ENCODE measurements at regions not wholly inside any gene's neighbourhood (a gene's known extent, or its start where the extent isn't known, plus 50 kb on each side); places are given as distances from the start of the nearest gene placed in this dataset.

- no peak overlapping the region for H3K9ac ChIP-seq (ENCODE audit: low read depth in 1 of 3, low read length in 3 of 3)
- no peaks in the 10 kb centered on the region for H3K9me3 ChIP-seq (ENCODE audit: control insufficient read depth in 3 of 3, low read length in 3 of 3)
- no peak overlapping the region for H3K27ac ChIP-seq (ENCODE audit: low read depth, low read length)
- H3K4me1 ChIP-seq (ENCODE audit: control insufficient read depth in 3 of 3, insufficient read depth in 3 of 3, low read length in 3 of 3) = peaks cover 0 to 4% (median 0%) of the 10 kb centered on the region in 3 donors
- no peaks in the 10 kb centered on the region for H3K36me3 ChIP-seq (ENCODE audit: control insufficient read depth in 3 of 3, insufficient read depth in 3 of 3, low read length in 3 of 3)
- no peak overlapping the region for H3K4me3 ChIP-seq (ENCODE audit: low read length in 3 of 3)
- H3K27me3 ChIP-seq (ENCODE audit: control insufficient read depth in 3 of 3, insufficient read depth in 3 of 3, low read length in 3 of 3) = no peaks in the 10 kb centered on the region
These were observed 825.9 kb upstream of the IGFBP3 start for GRCh38 chr7:46746695-46747687.

GRCh38 chr7:46745707-46746090 is 824.6 kb upstream of the IGFBP3 start:
- H3K4me1 ChIP-seq (ENCODE audit: control insufficient read depth in 3 of 3, insufficient read depth in 3 of 3, low read length in 3 of 3) = peaks cover 0 to 4% (median 0%) of the 10 kb centered on the region in 3 donors
- no peaks in the 10 kb centered on the region for H3K27me3 ChIP-seq (ENCODE audit: control insufficient read depth in 3 of 3, insufficient read depth in 3 of 3, low read length in 3 of 3)
- H3K9ac ChIP-seq (ENCODE audit: low read depth in 1 of 3, low read length in 3 of 3) = no peak overlapping the region
- no peak overlapping the region for H3K4me3 ChIP-seq (ENCODE audit: low read length in 3 of 3)
- H3K9me3 ChIP-seq (ENCODE audit: control insufficient read depth in 3 of 3, low read length in 3 of 3) = no peaks in the 10 kb centered on the region
- no peak overlapping the region for H3K27ac ChIP-seq (ENCODE audit: low read depth, low read length)
- no peaks in the 10 kb centered on the region for H3K36me3 ChIP-seq (ENCODE audit: control insufficient read depth in 3 of 3, insufficient read depth in 3 of 3, low read length in 3 of 3)

- Histone ChIP-seq H3K36me3 (ENCODE audit: control insufficient read depth in 3 of 3, insufficient read depth in 3 of 3, low read length in 3 of 3) (no peaks in the 10 kb centered on the region), H3K27ac (ENCODE audit: low read depth, low read length) (no peak overlapping the region), H3K9me3 (ENCODE audit: control insufficient read depth in 3 of 3, low read length in 3 of 3) (no peaks in the 10 kb centered on the region), H3K4me1 (ENCODE audit: control insufficient read depth in 3 of 3, insufficient read depth in 3 of 3, low read length in 3 of 3) (peaks cover 0 to 4% (median 0%) of the 10 kb centered on the region in 3 donors), H3K4me3 (ENCODE audit: low read length in 3 of 3) (no peak overlapping the region), H3K9ac (ENCODE audit: low read depth in 1 of 3, low read length in 3 of 3) (no peak overlapping the region), H3K27me3 (ENCODE audit: control insufficient read depth in 3 of 3, insufficient read depth in 3 of 3, low read length in 3 of 3) (no peaks in the 10 kb centered on the region)
These were observed 824.1 kb upstream of the IGFBP3 start for GRCh38 chr7:46744957-46745706.

- H3K27me3 ChIP-seq (ENCODE audit: control insufficient read depth in 3 of 3, insufficient read depth in 3 of 3, low read length in 3 of 3) = no peaks in the 10 kb centered on the region
- H3K4me3 ChIP-seq (ENCODE audit: low read length in 3 of 3) = no peak overlapping the region
- no peak overlapping the region for H3K27ac ChIP-seq (ENCODE audit: low read depth, low read length)
- no peak overlapping the region for H3K9ac ChIP-seq (ENCODE audit: low read depth in 1 of 3, low read length in 3 of 3)
- no peaks in the 10 kb centered on the region for H3K36me3 ChIP-seq (ENCODE audit: control insufficient read depth in 3 of 3, insufficient read depth in 3 of 3, low read length in 3 of 3)
- no peaks in the 10 kb centered on the region for H3K4me1 ChIP-seq (ENCODE audit: control insufficient read depth in 3 of 3, insufficient read depth in 3 of 3, low read length in 3 of 3)
- H3K9me3 ChIP-seq (ENCODE audit: control insufficient read depth in 3 of 3, low read length in 3 of 3) = no peaks in the 10 kb centered on the region
These were observed 821.5 kb upstream of the IGFBP3 start for GRCh38 chr7:46742601-46743000.

- H3K27ac ChIP-seq (ENCODE audit: low read depth, low read length) = no peak overlapping the region
- H3K4me1 ChIP-seq (ENCODE audit: control insufficient read depth in 3 of 3, insufficient read depth in 3 of 3, low read length in 3 of 3) = no peaks in the 10 kb centered on the region
- no peak overlapping the region for H3K4me3 ChIP-seq (ENCODE audit: low read length in 3 of 3)
- no peaks in the 10 kb centered on the region for H3K9me3 ChIP-seq (ENCODE audit: control insufficient read depth in 3 of 3, low read length in 3 of 3)
- H3K9ac ChIP-seq (ENCODE audit: low read depth in 1 of 3, low read length in 3 of 3) = no peak overlapping the region
- no peaks in the 10 kb centered on the region for H3K27me3 ChIP-seq (ENCODE audit: control insufficient read depth in 3 of 3, insufficient read depth in 3 of 3, low read length in 3 of 3)
- no peaks in the 10 kb centered on the region for H3K36me3 ChIP-seq (ENCODE audit: control insufficient read depth in 3 of 3, insufficient read depth in 3 of 3, low read length in 3 of 3)
These were observed 821.0 kb upstream of the IGFBP3 start for GRCh38 chr7:46741938-46742540.

- Histone ChIP-seq H3K27me3 (ENCODE audit: control insufficient read depth in 3 of 3, insufficient read depth in 3 of 3, low read length in 3 of 3) (no peaks in the 10 kb centered on the region), H3K36me3 (ENCODE audit: control insufficient read depth in 3 of 3, insufficient read depth in 3 of 3, low read length in 3 of 3) (no peaks in the 10 kb centered on the region), H3K9ac (ENCODE audit: low read depth in 1 of 3, low read length in 3 of 3) (no peak overlapping the region), H3K4me1 (ENCODE audit: control insufficient read depth in 3 of 3, insufficient read depth in 3 of 3, low read length in 3 of 3) (no peaks in the 10 kb centered on the region), H3K9me3 (ENCODE audit: control insufficient read depth in 3 of 3, low read length in 3 of 3) (no peaks in the 10 kb centered on the region), H3K4me3 (ENCODE audit: low read length in 3 of 3) (no peak overlapping the region), H3K27ac (ENCODE audit: low read depth, low read length) (no peak overlapping the region)
These were observed 820.1 kb upstream of the IGFBP3 start for GRCh38 chr7:46741181-46741580.

GRCh38 chr7:46739518-46740234 is 818.6 kb upstream of the IGFBP3 start:
- no peak overlapping the region for H3K9ac ChIP-seq (ENCODE audit: low read depth in 1 of 3, low read length in 3 of 3)
- H3K36me3 ChIP-seq (ENCODE audit: control insufficient read depth in 3 of 3, insufficient read depth in 3 of 3, low read length in 3 of 3) = no peaks in the 10 kb centered on the region
- no peaks in the 10 kb centered on the region for H3K9me3 ChIP-seq (ENCODE audit: control insufficient read depth in 3 of 3, low read length in 3 of 3)
- H3K27me3 ChIP-seq (ENCODE audit: control insufficient read depth in 3 of 3, insufficient read depth in 3 of 3, low read length in 3 of 3) = no peaks in the 10 kb centered on the region
- no peak overlapping the region for H3K27ac ChIP-seq (ENCODE audit: low read depth, low read length)
- H3K4me3 ChIP-seq (ENCODE audit: low read length in 3 of 3) = no peak overlapping the region
- H3K4me1 ChIP-seq (ENCODE audit: control insufficient read depth in 3 of 3, insufficient read depth in 3 of 3, low read length in 3 of 3) = no peaks in the 10 kb centered on the region

GRCh38 chr7:46738796-46739195 is 817.7 kb upstream of the IGFBP3 start:
- Histone ChIP-seq H3K4me1 (ENCODE audit: control insufficient read depth in 3 of 3, insufficient read depth in 3 of 3, low read length in 3 of 3) (no peaks in the 10 kb centered on the region), H3K4me3 (ENCODE audit: low read length in 3 of 3) (no peak overlapping the region), H3K9me3 (ENCODE audit: control insufficient read depth in 3 of 3, low read length in 3 of 3) (no peaks in the 10 kb centered on the region), H3K36me3 (ENCODE audit: control insufficient read depth in 3 of 3, insufficient read depth in 3 of 3, low read length in 3 of 3) (no peaks in the 10 kb centered on the region), H3K27ac (ENCODE audit: low read depth, low read length) (no peak overlapping the region), H3K27me3 (ENCODE audit: control insufficient read depth in 3 of 3, insufficient read depth in 3 of 3, low read length in 3 of 3) (no peaks in the 10 kb centered on the region), H3K9ac (ENCODE audit: low read depth in 1 of 3, low read length in 3 of 3) (no peak overlapping the region)

GRCh38 chr7:46738165-46738564 is 817.1 kb upstream of the IGFBP3 start:
- Histone ChIP-seq H3K27ac (ENCODE audit: low read depth, low read length) (no peak overlapping the region), H3K4me1 (ENCODE audit: control insufficient read depth in 3 of 3, insufficient read depth in 3 of 3, low read length in 3 of 3) (no peaks in the 10 kb centered on the region), H3K4me3 (ENCODE audit: low read length in 3 of 3) (no peak overlapping the region)

More at GRCh38 chr7:46738165-46738564, 817.1 kb upstream of the IGFBP3 start:
- no peaks in the 10 kb centered on the region for H3K36me3 ChIP-seq (ENCODE audit: control insufficient read depth in 3 of 3, insufficient read depth in 3 of 3, low read length in 3 of 3)
- H3K9me3 ChIP-seq (ENCODE audit: control insufficient read depth in 3 of 3, low read length in 3 of 3) = no peaks in the 10 kb centered on the region
- no peak overlapping the region for H3K9ac ChIP-seq (ENCODE audit: low read depth in 1 of 3, low read length in 3 of 3)
- H3K27me3 ChIP-seq (ENCODE audit: control insufficient read depth in 3 of 3, insufficient read depth in 3 of 3, low read length in 3 of 3) = no peaks in the 10 kb centered on the region

Measured in skeletal muscle tissue (tissue), 3 donors.